HG02938 (cell line): ENCODE measurements at regions not wholly inside any gene's neighbourhood (a gene's known extent, or its start where the extent isn't known, plus 50 kb on each side); places are given as distances from the start of the nearest gene placed in this dataset.

Source experiments
- ATAC-seq: cut with Tn5 transposase; IDR thresholded peaks from one replicate; pipeline ENCODE4 v1.9.1; 2021; ENCODE audit warnings: mild to moderate bottlenecking, moderate library complexity; ENCODE audit not compliant: unreplicated experiment

DNA sequence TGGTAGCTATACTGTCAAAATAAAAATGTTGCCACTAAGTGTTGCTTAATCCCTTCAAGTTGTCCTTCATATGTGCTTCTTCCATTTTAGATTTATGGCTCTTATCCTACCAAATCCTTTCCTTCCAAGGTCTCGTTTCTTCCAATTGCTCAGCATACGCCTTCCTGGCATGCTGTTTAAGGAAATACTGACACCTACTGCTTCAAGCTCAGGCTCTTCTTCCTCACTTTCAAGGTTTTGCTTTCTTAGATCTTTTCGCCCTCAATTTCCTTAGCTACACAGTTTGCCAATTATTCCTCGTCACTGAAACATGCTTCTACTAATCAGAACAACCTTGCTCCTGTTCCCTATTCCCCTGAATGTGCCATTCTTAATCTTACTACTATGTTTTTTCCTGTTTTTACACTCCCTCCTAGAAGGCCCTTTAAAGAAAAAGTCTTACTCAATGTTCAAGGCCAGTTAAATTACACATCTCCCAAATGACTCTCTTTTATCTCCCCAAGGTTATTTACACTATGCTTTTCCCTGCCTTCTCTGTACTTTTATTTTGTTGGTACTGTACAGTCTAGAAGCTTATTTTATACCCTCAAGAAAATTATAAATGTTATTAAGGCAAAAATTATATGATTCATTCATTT, 343.1 kb downstream of the MZT1 start:
- no peak for ATAC-seq

GRCh38 chr13:72383646-72384045, 343.8 kb downstream of the MZT1 start:
- no peak for ATAC-seq

- ATAC-seq, result no peak
Measured at GRCh38 chr13:72379581-72379980, 347.8 kb downstream of the MZT1 start.

DNA sequence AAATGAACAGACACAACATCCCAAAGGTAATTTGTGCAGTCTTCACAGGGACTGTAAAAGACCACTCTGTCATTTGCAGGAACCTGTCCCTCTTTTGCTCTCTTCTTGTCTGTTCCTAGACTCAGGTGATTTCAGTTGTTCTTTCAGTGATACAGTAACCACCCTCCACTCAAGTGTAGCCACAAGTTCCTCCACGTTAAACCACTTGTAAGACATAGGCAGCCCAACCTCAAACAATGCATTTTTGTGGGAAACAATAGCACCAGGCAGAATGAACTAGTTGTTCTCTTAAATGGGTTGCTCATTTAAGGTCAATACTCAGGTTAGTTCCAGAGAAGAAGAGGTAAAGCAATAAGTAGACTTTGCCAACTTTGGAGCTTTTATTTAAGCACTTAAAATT, 359.4 kb downstream of the MZT1 start:
- ATAC-seq, result no peak

GRCh38 chr13:72346716-72347115, 380.7 kb downstream of the MZT1 start:
- no peak for ATAC-seq

- ATAC-seq, result no peak
Measured at GRCh38 chr13:72342364-72342763, 385.1 kb downstream of the MZT1 start.

GRCh38 chr13:72341904-72342303, 385.5 kb downstream of the MZT1 start:
- ATAC-seq, result no peak

GRCh38 chr13:72317346-72318109, 409.9 kb downstream of the MZT1 start:
- ATAC-seq, result no peak

DNA sequence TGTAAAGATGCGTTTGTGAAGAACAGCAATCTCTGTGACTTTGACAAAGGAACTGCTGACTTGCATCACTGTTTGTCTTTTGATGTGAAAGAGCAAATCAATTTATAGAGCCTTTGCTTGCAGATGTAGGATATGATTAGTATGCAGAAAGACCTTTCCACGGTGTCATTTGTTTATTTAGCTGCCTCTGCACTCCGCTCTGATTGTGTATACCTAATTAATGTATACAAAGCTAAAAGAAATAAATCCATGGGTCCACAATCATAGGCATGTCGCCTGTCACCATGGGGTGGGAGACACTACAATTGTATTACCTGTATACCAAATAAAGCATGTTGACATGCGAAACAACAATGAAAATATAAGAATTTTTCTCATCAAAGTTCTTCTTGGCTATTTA, 410.7 kb downstream of the MZT1 start:
- ATAC-seq, result no peak

GRCh38 chr13:72315312-72315711, 412.1 kb downstream of the MZT1 start:
- no peak for ATAC-seq

DNA sequence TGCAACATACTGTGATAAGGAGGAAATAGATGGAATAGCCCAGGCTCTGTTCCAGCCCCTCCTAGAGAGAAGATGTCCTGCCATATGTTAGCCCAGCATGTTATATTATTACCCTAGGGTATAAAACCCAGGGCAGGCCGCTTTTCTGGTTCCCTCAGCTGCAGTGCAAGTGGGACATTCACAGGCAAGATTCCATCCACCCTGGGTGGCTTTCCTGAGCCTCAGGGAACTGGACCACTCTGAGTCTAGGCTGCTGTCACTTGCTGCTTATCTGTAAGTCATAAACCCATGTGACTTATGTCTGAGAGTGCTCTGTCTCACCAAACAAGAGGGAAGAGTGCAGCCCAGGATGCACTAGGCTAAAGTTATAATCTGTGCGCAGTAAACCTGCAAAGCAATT, 413.2 kb downstream of the MZT1 start:
- ATAC-seq, result no peak

DNA sequence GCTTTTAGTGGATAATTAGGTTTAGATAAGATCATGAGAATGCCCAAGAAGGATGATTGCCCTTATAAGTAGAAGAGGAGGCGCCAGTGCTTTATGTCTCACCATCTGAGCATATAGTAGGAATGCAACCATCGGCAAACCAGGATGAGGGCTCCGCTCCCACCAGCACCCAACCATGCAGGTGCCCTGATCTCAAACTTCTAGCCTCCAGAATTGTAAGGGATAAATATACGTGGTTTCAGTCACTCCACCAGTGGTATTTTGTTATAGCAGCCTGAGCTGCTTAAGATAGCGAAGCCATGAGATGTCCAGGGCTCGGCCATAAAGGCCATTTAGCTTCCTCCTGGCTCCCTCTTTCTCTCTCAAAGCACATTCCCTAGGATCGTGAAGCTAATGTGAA, 413.9 kb downstream of the MZT1 start:
- no peak for ATAC-seq

GRCh38 chr13:72303941-72304746, 423.3 kb downstream of the MZT1 start:
- ATAC-seq, result no peak

DNA sequence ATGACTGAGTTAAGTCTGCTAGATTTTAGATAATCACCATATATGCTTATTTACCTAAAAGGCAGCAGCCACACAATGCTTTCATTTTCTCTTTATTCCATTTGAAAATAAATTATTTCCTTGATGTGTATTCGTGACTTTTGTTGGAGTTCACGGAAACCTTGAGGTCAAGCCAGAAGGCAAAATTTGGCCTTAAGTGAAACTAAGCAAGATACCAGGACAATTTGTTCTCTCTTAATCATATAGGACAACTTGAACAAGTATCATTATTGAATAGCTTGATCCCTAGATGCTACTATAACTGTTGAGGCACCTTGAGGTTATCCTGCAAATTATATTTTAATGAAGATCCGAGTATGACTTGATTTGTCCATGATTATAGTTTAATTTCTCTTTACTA, 429.2 kb upstream of the DACH1 start:
- ATAC-seq, result no peak

DNA sequence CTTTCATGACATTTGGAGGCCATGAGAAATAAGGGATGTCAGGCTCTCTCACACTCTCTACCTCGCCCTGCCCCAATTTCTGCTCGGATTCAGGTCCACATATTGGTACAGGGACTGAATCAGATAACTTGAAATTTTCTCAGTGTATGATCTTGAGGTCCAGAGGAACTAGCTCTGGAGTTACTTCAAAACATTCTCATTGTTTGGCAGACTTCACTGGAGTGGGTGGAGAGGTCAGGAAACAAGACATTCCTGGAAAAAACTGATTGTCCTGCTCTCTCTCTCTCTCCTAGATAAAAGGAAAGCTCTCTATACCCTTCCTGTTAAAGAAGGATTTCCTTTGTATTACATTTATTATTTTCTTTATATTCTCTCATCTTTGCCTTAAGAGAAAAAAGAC, 428.1 kb upstream of the DACH1 start:
- ATAC-seq, result no peak

DNA sequence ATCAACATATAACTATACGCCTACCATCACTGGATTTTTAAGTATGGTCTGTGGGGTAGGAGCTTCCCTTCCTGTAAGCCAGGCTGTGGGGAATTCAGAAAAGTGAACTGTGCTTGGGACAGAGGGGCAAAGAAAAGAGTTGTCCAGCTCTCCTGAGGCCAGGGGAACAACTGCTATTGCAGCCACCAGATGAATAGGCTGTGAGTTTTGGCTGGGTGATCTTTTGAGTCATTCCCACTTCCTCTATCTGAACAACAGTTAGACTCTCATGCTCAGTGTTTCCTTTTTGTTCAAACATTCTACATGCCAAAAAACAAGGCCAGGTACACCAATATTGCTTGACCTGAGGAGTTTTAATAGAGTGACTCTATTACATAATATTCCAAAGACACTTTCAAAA, 426.2 kb upstream of the DACH1 start:
- no peak for ATAC-seq

- no peak for ATAC-seq
Measured at GRCh38 chr13:72290962-72291681, 424.1 kb upstream of the DACH1 start.

GRCh38 chr13:72286421-72286820, 419.4 kb upstream of the DACH1 start:
- no peak for ATAC-seq

GRCh38 chr13:72284791-72285190, 417.8 kb upstream of the DACH1 start:
- ATAC-seq, result no peak

GRCh38 chr13:72261732-72262131, 394.7 kb upstream of the DACH1 start:
- no peak for ATAC-seq

DNA sequence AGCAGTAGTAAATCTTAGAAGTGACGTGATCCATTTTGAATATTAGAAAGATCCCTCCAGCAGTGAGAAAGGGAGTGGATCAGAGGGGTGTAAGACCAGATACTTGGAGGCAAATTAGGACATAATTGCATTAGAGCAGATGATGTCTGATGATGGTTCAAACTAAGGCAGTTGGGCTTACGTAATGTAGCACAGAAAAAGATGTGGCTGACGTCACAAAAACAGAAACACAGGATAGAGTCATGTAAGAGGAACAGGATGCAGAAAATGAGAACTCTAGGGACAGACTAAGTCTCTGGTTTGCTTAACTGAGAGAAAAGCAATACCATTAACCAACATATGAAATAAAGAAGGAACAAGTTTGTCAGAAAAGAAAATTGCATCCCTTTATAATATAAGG, 392.5 kb upstream of the DACH1 start:
- no peak for ATAC-seq
